ENCODE measurements at regions not wholly inside any gene's neighbourhood (a gene's known extent, or its start where the extent isn't known, plus 50 kb on each side); places are given as distances from the start of the nearest gene placed in this dataset.

GRCh38 chr19:57067440-57067839 is 52.3 kb upstream of the USP29 start:
- no peak for FAIRE-seq
- TF ChIP-seq, protein P1, sequence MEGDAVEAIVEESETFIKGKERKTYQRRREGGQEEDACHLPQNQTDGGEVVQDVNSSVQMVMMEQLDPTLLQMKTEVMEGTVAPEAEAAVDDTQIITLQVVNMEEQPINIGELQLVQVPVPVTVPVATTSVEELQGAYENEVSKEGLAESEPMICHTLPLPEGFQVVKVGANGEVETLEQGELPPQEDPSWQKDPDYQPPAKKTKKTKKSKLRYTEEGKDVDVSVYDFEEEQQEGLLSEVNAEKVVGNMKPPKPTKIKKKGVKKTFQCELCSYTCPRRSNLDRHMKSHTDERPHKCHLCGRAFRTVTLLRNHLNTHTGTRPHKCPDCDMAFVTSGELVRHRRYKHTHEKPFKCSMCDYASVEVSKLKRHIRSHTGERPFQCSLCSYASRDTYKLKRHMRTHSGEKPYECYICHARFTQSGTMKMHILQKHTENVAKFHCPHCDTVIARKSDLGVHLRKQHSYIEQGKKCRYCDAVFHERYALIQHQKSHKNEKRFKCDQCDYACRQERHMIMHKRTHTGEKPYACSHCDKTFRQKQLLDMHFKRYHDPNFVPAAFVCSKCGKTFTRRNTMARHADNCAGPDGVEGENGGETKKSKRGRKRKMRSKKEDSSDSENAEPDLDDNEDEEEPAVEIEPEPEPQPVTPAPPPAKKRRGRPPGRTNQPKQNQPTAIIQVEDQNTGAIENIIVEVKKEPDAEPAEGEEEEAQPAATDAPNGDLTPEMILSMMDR (IDR thresholded peaks at IDR 0.05; ENCODE audit: insufficient read depth, missing control alignments): no peak
- DNase-seq (ENCODE audit: insufficient read length, low spot score): no peak

GRCh38 chr19:57068311-57068710 is 51.5 kb upstream of the USP29 start:
- TF ChIP-seq, protein P1 (IDR thresholded peaks at IDR 0.05; ENCODE audit: insufficient read depth, missing control alignments): no peak
- FAIRE-seq (no peak), DNase-seq (ENCODE audit: insufficient read length, low spot score) (no peak)

DNA sequence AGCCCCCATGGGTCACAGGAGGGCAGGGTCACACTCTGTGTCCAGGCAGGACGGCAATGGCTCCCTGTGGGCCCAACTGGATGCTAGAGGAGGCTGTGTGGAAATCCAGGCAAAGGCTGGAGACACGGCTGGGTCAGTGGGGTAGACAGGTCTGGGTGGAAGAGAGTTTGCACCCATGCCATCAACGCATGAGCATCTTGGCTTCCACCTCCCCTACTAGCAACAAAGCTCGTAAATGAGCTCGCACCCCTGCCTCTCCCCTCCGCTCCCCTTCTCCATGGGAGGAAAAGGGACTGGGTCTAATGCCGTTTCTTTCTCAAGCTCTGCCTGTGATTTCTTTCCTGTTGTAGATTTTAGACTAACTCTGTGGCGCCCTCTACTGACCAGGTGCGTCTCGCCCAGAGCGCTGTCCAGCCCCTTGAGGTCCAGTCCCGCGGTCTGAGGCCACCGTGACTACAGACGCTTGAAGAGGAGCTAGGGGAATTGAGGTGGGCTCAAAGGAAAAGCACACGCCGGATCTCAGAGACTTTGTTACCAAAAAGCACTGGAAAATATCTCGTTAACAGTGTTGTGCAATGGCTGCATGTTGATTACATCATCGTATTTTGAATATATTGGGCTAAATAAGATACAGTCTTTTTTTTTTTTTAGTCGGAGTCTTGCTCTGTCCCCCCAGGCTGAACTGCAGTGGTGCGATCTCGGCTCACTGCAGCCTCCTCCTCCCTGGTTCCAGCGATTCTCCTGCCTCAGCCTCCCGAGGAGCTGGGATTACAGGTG is 50.7 kb upstream of the USP29 start:
- no peak for FAIRE-seq
- DNase-seq (ENCODE audit: insufficient read length, low spot score): peak; percentile 66
- TF ChIP-seq, protein P1 (IDR thresholded peaks at IDR 0.05; ENCODE audit: insufficient read depth, missing control alignments): peak; percentile 63
